Ishikawa (cell line): ENCODE measurements at regions not wholly inside any gene's neighbourhood (a gene's known extent, or its start where the extent isn't known, plus 50 kb on each side); places are given as distances from the start of the nearest gene placed in this dataset.

Experiments used
- CEBPB ChIP-seq: IDR thresholded peaks from 2 replicates; pipeline ENCODE4 v1.6.1; 2012
- CREB1 ChIP-seq: IDR thresholded peaks from 2 replicates; pipeline ENCODE4 v1.6.1; 2012; ENCODE audit warnings: low read depth
- EGR1 ChIP-seq: IDR thresholded peaks from 2 replicates; pipeline ENCODE4 v1.6.1; 2012
- EP300 ChIP-seq: IDR thresholded peaks from 2 replicates; pipeline ENCODE4 v1.6.1; 2012; ENCODE audit warnings: borderline replicate concordance
- FOXM1 ChIP-seq: IDR thresholded peaks from 2 replicates; pipeline ENCODE4 v1.6.1; 2012; ENCODE audit warnings: low read depth, borderline replicate concordance
- NFIC ChIP-seq: IDR thresholded peaks from 2 replicates; pipeline ENCODE4 v1.6.1; 2012
- RAD21 ChIP-seq: IDR thresholded peaks from 2 replicates; pipeline ENCODE4 v1.6.1; 2012; ENCODE audit warnings: low read depth
- TAF1 ChIP-seq: IDR thresholded peaks from 2 replicates; pipeline ENCODE4 v1.6.1; 2012; ENCODE audit warnings: low read depth, mild to moderate bottlenecking
- TCF12 ChIP-seq: IDR thresholded peaks from 2 replicates; pipeline ENCODE4 v1.6.1; 2012; ENCODE audit warnings: low read depth
- TEAD4 ChIP-seq: IDR thresholded peaks from 2 replicates; pipeline ENCODE4 v1.6.1; 2012
- YY1 ChIP-seq: IDR thresholded peaks from 2 replicates; pipeline ENCODE4 v1.6.1; 2012; ENCODE audit warnings: low read depth
- ZBTB7A ChIP-seq: IDR thresholded peaks from 2 replicates; pipeline ENCODE4 v1.6.1; 2012; ENCODE audit warnings: low read depth
- TF ChIP-seq, protein P1 (sequence below): IDR thresholded peaks from 2 replicates; pipeline ENCODE4 v1.6.1; 2012
- TF ChIP-seq, protein P2 (sequence below): IDR thresholded peaks from 2 replicates; pipeline ENCODE4 v1.6.1; 2012; ENCODE audit warnings: low read depth, mild to moderate bottlenecking
- TF ChIP-seq, protein P3 (sequence below): IDR thresholded peaks from 2 replicates; pipeline ENCODE4 v1.6.1; 2012

DNA sequence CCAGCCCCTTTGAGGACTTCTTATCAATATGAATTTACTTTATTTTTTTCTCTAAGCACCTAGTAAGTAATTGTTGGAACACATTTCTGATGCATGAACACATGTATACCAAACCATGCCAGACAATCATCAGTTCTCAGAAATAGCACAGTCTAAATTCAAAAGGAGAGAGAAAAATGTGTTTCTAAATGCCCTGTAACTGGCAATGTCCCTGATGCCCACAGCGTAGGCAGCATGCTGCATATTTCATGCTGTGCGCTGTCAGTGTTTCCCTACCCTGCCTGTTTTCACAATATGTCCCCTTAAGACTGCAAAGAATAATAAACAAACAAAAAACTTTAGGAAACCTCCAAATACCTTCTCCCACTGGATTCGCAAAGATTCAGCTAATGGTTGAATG lies 881.0 kb upstream of the CHAC2 start:
- no peak for TF ChIP-seq NFIC
- no peak for TF ChIP-seq ZBTB7A
- TF ChIP-seq TEAD4: no peak
- no peak for TF ChIP-seq CREB1
- no peak for TF ChIP-seq RAD21
- TF ChIP-seq, protein P1, sequence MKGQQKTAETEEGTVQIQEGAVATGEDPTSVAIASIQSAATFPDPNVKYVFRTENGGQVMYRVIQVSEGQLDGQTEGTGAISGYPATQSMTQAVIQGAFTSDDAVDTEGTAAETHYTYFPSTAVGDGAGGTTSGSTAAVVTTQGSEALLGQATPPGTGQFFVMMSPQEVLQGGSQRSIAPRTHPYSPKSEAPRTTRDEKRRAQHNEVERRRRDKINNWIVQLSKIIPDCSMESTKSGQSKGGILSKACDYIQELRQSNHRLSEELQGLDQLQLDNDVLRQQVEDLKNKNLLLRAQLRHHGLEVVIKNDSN: no peak
- TF ChIP-seq, protein P2, sequence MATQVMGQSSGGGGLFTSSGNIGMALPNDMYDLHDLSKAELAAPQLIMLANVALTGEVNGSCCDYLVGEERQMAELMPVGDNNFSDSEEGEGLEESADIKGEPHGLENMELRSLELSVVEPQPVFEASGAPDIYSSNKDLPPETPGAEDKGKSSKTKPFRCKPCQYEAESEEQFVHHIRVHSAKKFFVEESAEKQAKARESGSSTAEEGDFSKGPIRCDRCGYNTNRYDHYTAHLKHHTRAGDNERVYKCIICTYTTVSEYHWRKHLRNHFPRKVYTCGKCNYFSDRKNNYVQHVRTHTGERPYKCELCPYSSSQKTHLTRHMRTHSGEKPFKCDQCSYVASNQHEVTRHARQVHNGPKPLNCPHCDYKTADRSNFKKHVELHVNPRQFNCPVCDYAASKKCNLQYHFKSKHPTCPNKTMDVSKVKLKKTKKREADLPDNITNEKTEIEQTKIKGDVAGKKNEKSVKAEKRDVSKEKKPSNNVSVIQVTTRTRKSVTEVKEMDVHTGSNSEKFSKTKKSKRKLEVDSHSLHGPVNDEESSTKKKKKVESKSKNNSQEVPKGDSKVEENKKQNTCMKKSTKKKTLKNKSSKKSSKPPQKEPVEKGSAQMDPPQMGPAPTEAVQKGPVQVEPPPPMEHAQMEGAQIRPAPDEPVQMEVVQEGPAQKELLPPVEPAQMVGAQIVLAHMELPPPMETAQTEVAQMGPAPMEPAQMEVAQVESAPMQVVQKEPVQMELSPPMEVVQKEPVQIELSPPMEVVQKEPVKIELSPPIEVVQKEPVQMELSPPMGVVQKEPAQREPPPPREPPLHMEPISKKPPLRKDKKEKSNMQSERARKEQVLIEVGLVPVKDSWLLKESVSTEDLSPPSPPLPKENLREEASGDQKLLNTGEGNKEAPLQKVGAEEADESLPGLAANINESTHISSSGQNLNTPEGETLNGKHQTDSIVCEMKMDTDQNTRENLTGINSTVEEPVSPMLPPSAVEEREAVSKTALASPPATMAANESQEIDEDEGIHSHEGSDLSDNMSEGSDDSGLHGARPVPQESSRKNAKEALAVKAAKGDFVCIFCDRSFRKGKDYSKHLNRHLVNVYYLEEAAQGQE: no peak

DNA sequence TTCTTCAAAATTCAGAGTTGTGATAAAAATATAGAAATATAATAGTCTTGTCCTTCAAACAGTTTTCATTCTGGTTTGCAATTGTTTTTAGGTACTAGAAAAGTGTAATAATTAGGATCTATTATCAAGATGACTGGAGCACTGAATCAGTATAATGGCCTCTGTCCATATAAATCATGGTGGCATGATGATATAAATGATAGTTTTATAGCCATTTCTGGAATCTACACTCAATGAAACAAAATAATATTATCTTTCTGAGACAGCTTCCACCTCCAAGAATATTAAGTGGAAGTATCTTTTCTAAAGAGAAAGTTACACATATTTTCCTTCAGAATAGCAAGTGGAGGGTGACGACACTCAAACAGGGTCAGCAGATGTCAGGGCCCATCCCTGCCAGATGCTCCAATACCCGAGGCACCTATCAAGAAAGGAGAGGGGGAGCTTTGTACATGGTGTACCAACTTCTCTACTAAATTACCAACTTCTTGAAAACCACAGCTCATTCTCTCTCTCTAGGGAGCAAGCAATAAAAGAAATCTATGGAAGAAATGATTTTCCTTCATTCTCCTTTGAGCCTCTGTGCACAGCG lies 882.7 kb upstream of the CHAC2 start:
- no peak for TF ChIP-seq YY1

DNA sequence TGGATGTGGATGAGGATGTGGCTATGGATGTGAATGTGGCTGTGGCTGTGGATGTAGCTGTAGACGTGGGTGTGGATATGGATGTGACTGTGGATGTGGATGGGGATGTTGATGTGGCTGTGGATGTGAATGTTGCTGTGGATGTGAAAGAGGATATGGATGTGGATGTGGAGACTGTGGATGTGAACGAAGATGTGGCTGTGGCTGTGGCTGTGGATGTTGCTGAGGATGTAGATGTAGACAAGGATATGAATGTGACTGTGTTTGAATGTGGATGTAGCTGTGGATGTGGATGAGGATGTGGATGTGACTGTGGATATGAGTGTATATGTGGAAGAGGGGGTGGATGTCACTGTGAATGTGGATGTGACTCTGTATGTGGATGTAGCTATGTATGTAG lies 884.6 kb upstream of the CHAC2 start:
- TF ChIP-seq, protein P3, sequence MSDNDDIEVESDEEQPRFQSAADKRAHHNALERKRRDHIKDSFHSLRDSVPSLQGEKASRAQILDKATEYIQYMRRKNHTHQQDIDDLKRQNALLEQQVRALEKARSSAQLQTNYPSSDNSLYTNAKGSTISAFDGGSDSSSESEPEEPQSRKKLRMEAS: no peak
- TF ChIP-seq EP300: no peak
- no peak for TF ChIP-seq CEBPB
- TF ChIP-seq NFIC: no peak
- TF ChIP-seq, protein P1: no peak
- TF ChIP-seq YY1: no peak
- TF ChIP-seq TCF12: no peak
- TF ChIP-seq FOXM1: no peak
- TF ChIP-seq, protein P2: no peak
- no peak for TF ChIP-seq RAD21
- TF ChIP-seq CREB1: no peak
- TF ChIP-seq TAF1: no peak

DNA sequence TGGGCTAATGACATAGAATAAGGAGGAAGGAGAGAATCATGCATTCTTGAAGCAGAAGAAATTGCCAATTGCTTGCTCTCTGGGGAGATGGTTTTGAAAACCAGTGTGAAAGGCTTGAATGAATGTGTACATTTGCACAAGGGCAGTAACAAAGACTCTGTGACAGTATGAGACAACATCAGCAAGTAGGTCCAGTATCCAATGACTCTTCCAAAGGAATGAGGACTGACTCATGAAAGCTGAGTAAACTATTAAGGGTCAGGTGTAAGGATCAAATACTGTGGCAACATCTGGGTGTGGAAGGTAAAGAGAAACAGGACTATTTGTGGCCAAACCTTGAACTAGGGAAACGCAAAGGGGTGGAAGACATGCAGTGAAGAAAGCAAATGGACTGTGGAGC lies 886.0 kb upstream of the CHAC2 start:
- TF ChIP-seq TCF12: no peak
- TF ChIP-seq EGR1: no peak
- TF ChIP-seq, protein P3: no peak
- no peak for TF ChIP-seq ZBTB7A
- no peak for TF ChIP-seq TEAD4
- no peak for TF ChIP-seq YY1
- no peak for TF ChIP-seq TAF1
- TF ChIP-seq, protein P2: no peak
- TF ChIP-seq FOXM1: no peak

DNA sequence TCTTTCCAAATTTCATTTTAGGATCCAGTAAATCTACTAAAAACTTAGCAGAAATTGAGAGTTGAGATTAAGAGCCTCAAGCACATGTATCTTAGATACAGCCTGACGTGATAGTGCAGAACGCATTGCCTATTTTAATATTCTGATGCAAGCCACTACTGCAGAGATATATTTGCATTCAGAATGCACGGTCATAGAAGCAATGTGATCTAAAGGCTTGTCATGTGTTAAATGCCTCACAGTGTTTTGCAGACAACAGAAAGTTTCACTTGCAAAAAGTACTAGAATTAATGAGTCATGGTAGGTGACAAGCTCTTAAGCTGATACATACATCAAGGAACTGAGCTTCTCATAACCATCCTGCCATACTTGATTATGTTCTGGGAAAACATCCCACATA lies 886.7 kb upstream of the CHAC2 start:
- no peak for TF ChIP-seq TAF1
- TF ChIP-seq EP300: no peak
- no peak for TF ChIP-seq TEAD4
- TF ChIP-seq CREB1: no peak
- no peak for TF ChIP-seq FOXM1
- TF ChIP-seq ZBTB7A: no peak
- TF ChIP-seq, protein P3: no peak
